Prostate gland (tissue), 2 donors: ENCODE measurements at regions not wholly inside any gene's neighbourhood (a gene's known extent, or its start where the extent isn't known, plus 50 kb on each side); places are given as distances from the start of the nearest gene placed in this dataset.

ENCODE experiments used
- CTCF ChIP-seq, 4 experiments: fragments of 200-600 bp in 2 of 4; fragments of 450-650 bp in 2 of 4; sonication (generic) in 2 of 4; IDR thresholded peaks; 1 replicate in 3 of 4; 2 replicates in 1 of 4; pipeline ENCODE4 v1.5.1; 2016 to 2019; ENCODE audit warnings: antibody characterized with exemption in 4 of 4, mild to moderate bottlenecking in 2 of 4, moderate library complexity in 2 of 4
- POLR2A ChIP-seq: fragments of 450-650 bp; IDR thresholded peaks from one replicate; pipeline ENCODE4 v1.6.1; 2016; ENCODE audit warnings: antibody characterized with exemption, mild to moderate bottlenecking
- POLR2AphosphoS5 ChIP-seq: sonication (generic); formaldehyde crosslinking; IDR thresholded peaks from one replicate; pipeline ENCODE4 v1.6.1; 2017; ENCODE audit warnings: antibody characterized with exemption

DNA sequence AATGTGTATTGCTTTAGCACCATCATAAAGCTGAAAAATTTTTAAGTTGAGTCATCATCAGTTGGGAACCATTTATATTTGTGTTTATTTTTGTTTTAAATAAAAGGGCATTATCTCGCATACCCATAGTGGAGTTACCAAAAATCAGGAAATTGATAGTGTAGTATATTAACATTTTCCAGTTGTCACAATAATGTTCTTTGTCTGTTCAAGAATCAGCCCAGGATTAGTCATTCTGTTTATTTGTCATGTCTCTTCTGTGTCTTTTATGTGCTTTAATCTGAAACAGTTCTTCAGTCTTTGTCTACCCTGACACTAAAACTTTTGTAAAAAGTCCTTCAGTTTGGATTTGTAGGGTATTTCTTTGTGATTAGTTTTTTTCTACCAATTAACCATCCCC, 827.8 kb upstream of the ZWINT start:
- TF ChIP-seq CTCF (IDR thresholded peaks at IDR 0.05) (no peak), POLR2A (no peak), POLR2AphosphoS5 (no peak)
